ENCODE measurements at regions not wholly inside any gene's neighbourhood (a gene's known extent, or its start where the extent isn't known, plus 50 kb on each side); places are given as distances from the start of the nearest gene placed in this dataset.

- no peak overlapping the region for H3K4me3 ChIP-seq (ENCODE audit: low read depth, low read length)
- DNase-seq (ENCODE audit: low read depth) = no peak
These were observed 215.8 kb downstream of the CTTN start for GRCh38 chr11:70614034-70614681.

- DNase-seq (ENCODE audit: low read depth) = no peak
These were observed 216.9 kb downstream of the CTTN start for GRCh38 chr11:70615036-70615875.

GRCh38 chr11:70616317-70616716 lies 218.0 kb downstream of the CTTN start:
- H3K4me3 ChIP-seq (ENCODE audit: low read depth, low read length) = no peak overlapping the region
- DNase-seq (ENCODE audit: low read depth) = no peak

More at GRCh38 chr11:70615036-70615875, 216.9 kb downstream of the CTTN start:
- H3K4me3 ChIP-seq (ENCODE audit: low read depth, low read length) = no peak overlapping the region

DNA sequence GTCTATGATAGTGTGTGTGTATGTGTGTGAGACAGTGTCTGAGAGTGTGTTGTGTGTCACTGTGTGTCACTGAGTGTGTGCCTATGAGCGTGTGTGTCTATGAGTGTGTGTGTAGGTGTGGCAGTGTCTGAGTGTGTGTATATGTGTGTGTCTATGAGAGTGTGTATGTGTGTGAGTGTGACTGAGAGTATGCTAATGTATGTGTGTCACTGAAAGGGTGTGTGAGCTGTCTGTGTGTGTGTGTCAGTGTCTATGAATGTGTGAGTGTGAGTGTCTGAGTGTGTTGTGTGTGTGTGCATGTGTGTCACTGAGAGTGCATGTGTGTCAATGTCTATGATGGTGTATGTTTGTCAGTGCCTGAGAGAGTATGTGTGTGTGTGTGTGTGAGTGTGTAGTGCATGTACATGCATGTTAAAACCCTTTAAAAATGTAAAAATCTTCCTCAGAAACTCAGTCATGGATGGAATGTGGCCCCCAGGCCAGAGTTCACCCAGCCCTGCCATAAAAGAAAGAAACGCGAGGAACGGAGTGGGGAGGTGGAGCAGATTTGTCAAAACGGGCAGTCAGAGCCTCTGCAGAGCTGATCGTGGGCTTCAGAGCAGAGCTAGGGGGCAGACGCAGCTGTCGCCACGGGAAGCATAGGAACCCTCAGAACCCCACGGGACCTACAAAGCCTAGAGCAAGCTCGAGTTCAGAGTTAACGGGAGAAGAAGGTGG lies 218.8 kb downstream of the CTTN start:
- DNase-seq (ENCODE audit: low read depth) = no peak
- no peak overlapping the region for H3K4me3 ChIP-seq (ENCODE audit: low read depth, low read length)

DNA sequence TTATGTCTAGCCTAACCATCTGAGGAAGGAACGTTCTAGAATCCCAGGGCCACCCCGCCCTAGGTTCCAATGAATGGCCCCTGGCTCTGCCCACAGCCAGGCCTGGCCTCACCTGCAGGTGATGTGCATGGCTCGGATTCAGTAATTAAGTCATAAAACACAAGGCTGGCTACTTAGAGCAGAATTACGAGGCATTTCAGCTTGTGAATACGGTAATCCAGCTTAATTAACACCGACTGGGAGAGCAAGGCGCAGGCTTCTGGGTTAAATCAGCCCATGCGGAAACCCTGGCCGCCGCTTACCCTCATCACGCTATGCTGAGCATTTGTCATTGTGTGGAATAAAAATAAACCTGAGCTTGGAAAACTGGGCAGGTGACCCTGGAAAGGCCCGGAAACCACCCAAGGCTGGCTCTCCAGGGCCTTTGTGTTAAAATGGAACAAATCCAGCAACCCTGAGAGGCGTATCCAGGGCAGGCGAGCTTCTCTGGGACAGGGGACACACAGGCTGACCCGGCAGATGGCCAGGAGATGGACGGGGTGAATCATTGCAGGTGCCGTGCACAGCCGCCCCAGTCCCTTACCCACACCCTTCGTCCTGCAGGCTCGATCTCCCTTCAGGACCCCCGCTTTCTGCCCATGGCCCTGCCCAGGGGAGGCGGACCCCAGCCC lies 220.2 kb downstream of the CTTN start:
- no peak for DNase-seq (ENCODE audit: low read depth)
- H3K4me3 ChIP-seq (ENCODE audit: low read depth, low read length) = no peak overlapping the region

- H3K4me3 ChIP-seq (ENCODE audit: low read depth, low read length) = no peak overlapping the region
- DNase-seq (ENCODE audit: low read depth) = no peak
These were observed 221.3 kb downstream of the CTTN start for GRCh38 chr11:70619591-70619990.

DNA sequence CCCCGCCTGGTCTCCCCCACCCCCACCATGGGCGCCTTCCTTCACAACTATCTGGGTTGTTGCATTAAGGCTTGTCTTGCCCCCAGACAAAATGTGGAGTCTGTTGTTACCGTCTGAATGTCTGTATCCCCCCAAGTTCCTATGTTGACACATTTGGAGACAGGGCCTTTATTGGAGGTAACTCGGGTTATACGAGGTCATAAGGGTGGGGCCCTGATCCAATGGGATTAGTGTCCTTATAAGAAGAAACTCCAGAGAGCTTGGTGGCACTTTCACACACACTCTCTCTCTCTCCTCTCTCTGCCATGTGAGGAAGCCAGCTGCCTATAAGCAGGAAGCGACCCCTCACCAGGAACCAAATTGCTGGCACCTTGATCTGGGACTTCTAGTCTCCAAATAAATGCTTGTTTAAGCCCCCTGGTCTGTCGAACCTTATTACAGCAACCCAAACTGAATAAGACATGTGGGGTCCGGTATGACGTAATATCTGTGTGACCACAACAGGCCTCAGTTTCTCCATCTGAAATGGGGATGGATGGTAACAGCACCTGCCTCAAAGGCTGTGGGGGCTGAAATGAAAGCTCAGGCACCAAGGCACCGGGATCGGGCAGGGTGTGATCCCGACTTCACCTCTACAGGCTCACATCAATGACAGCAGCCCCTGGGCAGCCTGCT lies 222.3 kb downstream of the CTTN start:
- no peak for DNase-seq (ENCODE audit: low read depth)
- no peak overlapping the region for H3K4me3 ChIP-seq (ENCODE audit: low read depth, low read length)

GRCh38 chr11:70621241-70621640 lies 222.9 kb downstream of the CTTN start:
- no peak overlapping the region for H3K4me3 ChIP-seq (ENCODE audit: low read depth, low read length)
- no peak for DNase-seq (ENCODE audit: low read depth)

DNA sequence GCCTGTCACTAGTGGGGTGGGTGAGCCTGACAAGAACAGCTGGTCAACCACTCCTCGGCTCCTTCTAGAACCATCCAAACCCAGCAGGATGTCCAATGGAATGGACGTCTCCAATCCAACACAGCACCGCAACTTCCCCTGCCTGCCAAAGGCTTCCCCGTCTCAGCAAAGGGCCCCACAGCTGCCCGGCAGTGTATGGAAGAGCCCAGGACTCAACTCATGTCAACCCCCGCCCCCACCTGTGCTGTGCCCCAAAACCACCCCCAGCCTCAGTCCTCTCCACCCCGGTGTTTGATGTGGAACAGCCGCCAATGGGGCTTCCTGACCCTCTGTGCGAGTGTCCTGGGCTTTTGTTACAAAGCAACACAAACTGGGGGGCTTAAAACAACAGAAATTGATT lies 223.8 kb downstream of the CTTN start:
- no peak overlapping the region for H3K4me3 ChIP-seq (ENCODE audit: low read depth, low read length)
- DNase-seq (ENCODE audit: low read depth) = no peak

GRCh38 chr11:70623906-70624597 lies 225.7 kb downstream of the CTTN start:
- no peak for DNase-seq (ENCODE audit: low read depth)
- H3K4me3 ChIP-seq (ENCODE audit: low read depth, low read length) = no peak overlapping the region

DNA sequence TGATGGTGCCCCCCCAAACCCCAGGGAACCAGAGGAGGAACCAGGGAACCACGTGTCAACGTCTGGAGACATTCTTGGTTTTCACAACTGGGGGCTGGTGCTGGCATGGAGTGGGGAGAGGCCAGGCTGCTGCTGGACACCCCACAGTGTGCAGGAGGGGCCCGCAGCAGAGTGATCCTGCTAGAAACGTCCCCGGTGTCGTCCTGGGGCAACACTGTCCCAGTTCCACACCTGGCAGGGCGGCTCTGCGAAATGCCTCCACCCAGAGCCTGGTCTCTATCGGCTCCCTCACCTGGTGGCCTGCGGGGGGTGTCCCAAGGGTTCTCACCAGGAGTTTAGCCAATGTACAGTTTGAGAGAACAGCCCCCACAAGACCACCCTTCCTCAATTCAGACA lies 226.3 kb downstream of the CTTN start:
- H3K4me3 ChIP-seq (ENCODE audit: low read depth, low read length) = no peak overlapping the region
- DNase-seq (ENCODE audit: low read depth) = no peak

DNA sequence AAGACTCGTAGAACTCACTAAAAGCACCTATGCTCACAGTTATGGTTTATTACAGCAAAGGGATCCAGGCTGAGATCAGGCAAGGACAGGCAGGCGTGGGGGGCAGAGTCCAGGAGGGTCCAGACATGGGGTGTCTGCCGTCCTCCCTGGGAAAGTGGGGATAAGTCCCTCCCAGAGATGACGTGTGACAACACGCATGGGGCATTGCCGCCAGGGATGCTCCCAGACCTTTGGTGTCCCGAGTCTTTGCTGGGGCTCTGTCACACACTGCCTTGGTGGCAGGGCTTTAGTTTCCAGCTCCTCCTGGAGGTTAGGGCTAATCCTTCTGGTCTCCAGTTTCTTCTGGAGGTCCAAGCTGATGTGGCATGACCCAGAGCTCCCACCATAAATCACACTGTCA lies 226.7 kb downstream of the CTTN start:
- no peak for DNase-seq (ENCODE audit: low read depth)
- no peak overlapping the region for H3K4me3 ChIP-seq (ENCODE audit: low read depth, low read length)

GRCh38 chr11:70625582-70626518 lies 227.5 kb downstream of the CTTN start:
- DNase-seq (ENCODE audit: low read depth) = no peak
- H3K4me3 ChIP-seq (ENCODE audit: low read depth, low read length) = no peak overlapping the region

DNA sequence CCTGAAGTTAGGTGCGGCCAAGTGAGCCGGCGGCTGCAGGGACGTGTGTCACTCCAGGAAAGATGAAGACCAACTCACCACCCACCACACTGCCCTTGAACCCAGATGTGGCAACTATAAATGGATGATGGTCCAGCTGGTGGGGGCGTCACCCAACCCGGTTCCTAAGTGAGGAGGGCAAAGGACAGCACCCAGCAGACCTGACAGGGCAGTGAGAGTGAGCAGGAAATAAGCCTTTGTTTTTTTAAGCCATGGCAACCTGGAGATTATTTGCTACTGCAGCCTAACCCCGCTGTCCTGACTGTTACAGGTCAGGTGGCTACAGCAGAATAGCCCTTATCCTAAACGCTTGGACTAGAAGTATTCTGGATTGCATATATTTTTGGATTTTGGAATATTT lies 228.9 kb downstream of the CTTN start:
- H3K4me3 ChIP-seq (ENCODE audit: low read depth, low read length) = no peak overlapping the region
- no peak for DNase-seq (ENCODE audit: low read depth)

GRCh38 chr11:70628176-70628854 lies 230.0 kb downstream of the CTTN start:
- no peak overlapping the region for H3K4me3 ChIP-seq (ENCODE audit: low read depth, low read length)
- no peak for DNase-seq (ENCODE audit: low read depth)

DNA sequence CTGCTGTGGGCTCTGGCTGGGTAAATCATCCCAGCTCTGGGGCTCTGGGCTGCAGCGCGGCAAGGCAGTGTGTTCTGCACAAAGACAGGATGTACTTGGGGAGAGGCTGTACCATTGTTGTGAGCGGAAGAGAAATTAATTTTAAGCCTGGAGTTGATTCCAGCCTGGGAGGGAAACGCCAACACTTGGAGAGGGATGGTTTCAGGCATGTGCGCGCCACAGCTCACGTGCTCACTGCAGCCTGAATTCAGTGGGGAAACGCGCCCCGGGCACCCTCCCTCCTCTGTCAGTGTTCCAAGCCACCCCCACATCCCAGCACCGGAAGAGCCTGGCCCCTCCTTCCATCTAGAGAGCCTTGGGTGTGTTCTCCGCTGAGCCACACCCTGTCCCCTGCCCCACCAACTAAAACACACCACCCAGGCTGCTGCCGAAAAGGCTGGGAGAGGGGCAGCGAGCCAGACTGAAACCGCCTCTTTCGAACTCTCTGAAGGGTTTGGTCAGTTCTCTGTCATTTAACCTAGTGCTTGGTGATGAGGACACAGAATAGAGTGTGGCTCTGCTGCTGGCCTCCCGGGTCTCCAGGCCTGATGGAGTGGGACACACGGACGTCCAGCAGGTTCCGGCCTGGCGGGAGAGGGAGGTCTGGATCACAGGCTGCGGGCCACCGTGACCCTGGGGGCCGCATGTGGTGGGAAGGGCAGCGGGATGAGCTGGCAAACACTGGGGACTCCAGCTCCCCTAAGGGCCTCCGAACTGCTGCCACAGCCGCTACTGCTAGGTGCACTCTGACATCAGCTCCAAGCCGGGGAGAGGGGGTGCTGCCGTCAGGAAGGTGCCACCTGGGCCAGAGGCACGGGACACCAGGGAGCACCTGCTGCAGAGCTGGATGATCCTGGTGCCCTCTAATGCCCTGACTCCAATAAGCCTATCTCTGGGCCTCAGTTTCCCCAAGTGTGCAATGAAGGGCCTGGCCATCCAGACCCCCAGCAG lies 230.8 kb downstream of the CTTN start:
- DNase-seq (ENCODE audit: low read depth) = no peak
- no peak overlapping the region for H3K4me3 ChIP-seq (ENCODE audit: low read depth, low read length)
